Parathyroid adenoma (tissue), 2 donors: ENCODE measurements at regions not wholly inside any gene's neighbourhood (a gene's known extent, or its start where the extent isn't known, plus 50 kb on each side); places are given as distances from the start of the nearest gene placed in this dataset.

Experiments
- H2AFZ ChIP-seq: fragments of 300-600 bp; sonication (generic); one replicate; pipeline ENCODE4 v1.7.0; 2017; ENCODE audit warnings: antibody characterized with exemption, mild to moderate bottlenecking
- H3K27ac ChIP-seq: fragments of 300-600 bp; sonication (generic); one replicate; pipeline ENCODE4 v1.7.0; 2017
- H3K27me3 ChIP-seq: fragments of 300-600 bp; sonication (generic); one replicate; pipeline ENCODE4 v1.7.0; 2017; ENCODE audit warnings: low read length; ENCODE audit not compliant: control insufficient read depth, insufficient read depth
- H3K36me3 ChIP-seq: fragments of 300-600 bp; sonication (generic); one replicate; pipeline ENCODE4 v1.7.0; 2017; ENCODE audit warnings: low read length; ENCODE audit not compliant: control insufficient read depth, insufficient read depth
- H3K4me1 ChIP-seq: fragments of 300-600 bp; sonication (generic); one replicate; pipeline ENCODE4 v1.7.0; 2017; ENCODE audit warnings: control low read depth
- H3K4me2 ChIP-seq: fragments of 300-600 bp; sonication (generic); one replicate; pipeline ENCODE4 v1.7.0; 2017; ENCODE audit warnings: low read length
- H3K4me3 ChIP-seq: fragments of 300-600 bp; sonication (generic); one replicate; pipeline ENCODE4 v1.7.0; 2017; ENCODE audit warnings: low read depth, low read length
- H3K79me2 ChIP-seq: fragments of 300-600 bp; sonication (generic); one replicate; pipeline ENCODE4 v1.7.0; 2017; ENCODE audit warnings: control low read depth
- H3K9ac ChIP-seq: fragments of 300-600 bp; sonication (generic); one replicate; pipeline ENCODE4 v1.7.0; 2017; ENCODE audit warnings: mild to moderate bottlenecking
- H3K9me3 ChIP-seq: fragments of 300-600 bp; sonication (generic); one replicate; pipeline ENCODE4 v1.7.0; 2017; ENCODE audit warnings: low read length; ENCODE audit not compliant: control insufficient read depth
- CTCF ChIP-seq: fragments of 300-600 bp; sonication (generic); IDR thresholded peaks from one replicate; pipeline ENCODE4 v1.7.0; 2017; ENCODE audit warnings: antibody characterized with exemption, mild to moderate bottlenecking
- donor health status: primary hyperparathyroidism.

- Histone ChIP-seq H3K4me3 (no peak overlapping the region), H3K79me2 (no peaks in the 10 kb centered on the region), H3K4me2 (no peak overlapping the region), H3K9ac (no peak overlapping the region), H3K27me3 (no peaks in the 10 kb centered on the region), H2AFZ (no peak overlapping the region), H3K27ac (no peak overlapping the region), H3K36me3 (no peaks in the 10 kb centered on the region), H3K4me1 (no peaks in the 10 kb centered on the region), H3K9me3 (no peaks in the 10 kb centered on the region)
- no peak for TF ChIP-seq CTCF
Observed at GRCh38 chr14:95003099-95003960, 154.0 kb downstream of the DICER1 start.

- no peak overlapping the region for H2AFZ ChIP-seq
- H3K4me1 ChIP-seq, result no peaks in the 10 kb centered on the region
- H3K9ac ChIP-seq, result no peak overlapping the region
- no peak overlapping the region for H3K4me3 ChIP-seq
- peaks cover 2% of the 10 kb centered on the region for H3K27me3 ChIP-seq
- TF ChIP-seq CTCF, result no peak
- no peak overlapping the region for H3K4me2 ChIP-seq
- H3K36me3 ChIP-seq, result no peaks in the 10 kb centered on the region
- H3K9me3 ChIP-seq, result no peaks in the 10 kb centered on the region
- no peaks in the 10 kb centered on the region for H3K79me2 ChIP-seq
- H3K27ac ChIP-seq, result no peak overlapping the region
Observed at GRCh38 chr14:94998685-94999084, 158.6 kb downstream of the DICER1 start.

GRCh38 chr14:94998110-94998509, 159.2 kb downstream of the DICER1 start:
- Histone ChIP-seq H3K4me3 (no peak overlapping the region), H3K9ac (no peak overlapping the region), H3K9me3 (no peaks in the 10 kb centered on the region), H3K36me3 (no peaks in the 10 kb centered on the region), H3K4me1 (no peaks in the 10 kb centered on the region), H2AFZ (no peak overlapping the region), H3K79me2 (no peaks in the 10 kb centered on the region), H3K27me3 (peaks cover 2% of the 10 kb centered on the region), H3K27ac (no peak overlapping the region), H3K4me2 (no peak overlapping the region)
- TF ChIP-seq CTCF, result no peak

- H3K4me1 ChIP-seq, result no peaks in the 10 kb centered on the region
Observed at GRCh38 chr14:94995551-94995950, 161.8 kb downstream of the DICER1 start.

More at GRCh38 chr14:94995551-94995950, 161.8 kb downstream of the DICER1 start:
- Histone ChIP-seq H3K36me3 (no peaks in the 10 kb centered on the region), H3K4me2 (no peak overlapping the region), H3K27me3 (peaks cover 2% of the 10 kb centered on the region), H3K9ac (no peak overlapping the region), H3K9me3 (no peaks in the 10 kb centered on the region), H3K27ac (no peak overlapping the region), H3K4me3 (no peak overlapping the region), H3K79me2 (no peaks in the 10 kb centered on the region), H2AFZ (no peak overlapping the region)
- no peak for TF ChIP-seq CTCF
